Upper lobe of left lung (tissue), 4 donors: ENCODE measurements at regions not wholly inside any gene's neighbourhood (a gene's known extent, or its start where the extent isn't known, plus 50 kb on each side); places are given as distances from the start of the nearest gene placed in this dataset.

Experiments
- CTCF ChIP-seq, 6 experiments: fragments of 450-650 bp in 4 of 6; fragments of 200-600 bp in 2 of 6; sonication (generic) in 2 of 6; IDR thresholded peaks; one replicate each; pipeline ENCODE4 v1.5.1; 2016 to 2019; ENCODE audit warnings: antibody characterized with exemption in 6 of 6
- POLR2A ChIP-seq, 4 donors: fragments of 450-650 bp; IDR thresholded peaks; one replicate each; pipeline ENCODE4 v1.5.1; 2016 to 2017; ENCODE audit warnings: antibody characterized with exemption in 4 of 4, mild to moderate bottlenecking in 2 of 4
- POLR2AphosphoS5 ChIP-seq, 2 donors: sonication (generic); formaldehyde crosslinking; IDR thresholded peaks; one replicate each; pipeline ENCODE4 v1.5.1; 2017; ENCODE audit warnings: antibody characterized with exemption in 2 of 2

DNA sequence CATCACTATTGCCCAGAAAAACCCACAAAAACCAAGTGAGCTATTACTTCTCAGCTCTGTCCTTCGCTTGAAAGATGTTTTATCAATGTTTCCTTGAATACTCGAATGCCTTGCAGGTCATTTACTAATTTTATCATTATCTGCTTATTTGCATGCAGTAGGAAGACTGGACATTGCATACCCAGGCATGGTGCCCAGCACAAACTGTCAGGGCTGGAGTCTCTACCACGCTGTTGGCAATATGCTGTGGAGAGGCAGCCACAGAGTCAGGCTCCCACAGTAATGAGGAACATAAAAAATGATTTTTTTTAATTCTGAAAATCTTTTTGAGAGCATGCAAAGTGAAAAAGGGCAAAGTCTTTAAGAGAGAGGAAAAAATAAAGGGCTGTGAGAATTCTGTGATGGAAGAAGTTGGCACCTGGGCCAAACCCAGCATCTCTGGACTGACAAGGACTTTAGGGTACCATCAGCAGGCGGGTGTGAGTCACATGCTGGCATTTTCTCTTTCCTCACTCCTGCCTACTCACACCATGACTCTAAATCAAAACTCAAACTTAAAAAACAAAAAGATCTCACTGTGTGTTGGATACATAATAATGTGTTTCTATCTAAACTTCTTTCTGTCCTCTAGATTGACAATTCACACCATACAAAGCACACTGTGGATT is 709.8 kb upstream of the FANCL start:
- TF ChIP-seq CTCF (IDR thresholded peaks at IDR 0.05) (no peak), POLR2AphosphoS5 (IDR thresholded peaks at IDR 0.05) (no peak), POLR2A (IDR thresholded peaks at IDR 0.05) (no peak)
